GM12878 (cell line): ENCODE measurements at regions not wholly inside any gene's neighbourhood (a gene's known extent, or its start where the extent isn't known, plus 50 kb on each side); places are given as distances from the start of the nearest gene placed in this dataset.

Source experiments
- ATAC-seq: fragments of 200-7000 bp; cut with Tn5 transposase; 3 replicates; pipeline ENCODE4 v1.9.1; 2020; ENCODE audit warnings: mild to moderate bottlenecking, moderate library complexity
- BruUV-seq: library from RNA; stranded (reverse); fragments of 400-500 nt; replicated peaks from 2 replicates; lab custom pipeline; 2021; lab: Mats Ljungman, UMichigan
- CTCF ChIA-PET: fragments of 300-600 bp; sonication (Branson Sonifier 250); formaldehyde crosslinking; extraction: SDS; loops from one replicate; lab custom pipeline; 2021; ENCODE audit warnings: inconsistent platforms; lab: Yijun Ruan, JAX
- POLR2A ChIA-PET: fragments of 350-600 bp; formaldehyde crosslinking; extraction: SDS; loops from one replicate; lab custom pipeline; 2021; ENCODE audit warnings: inconsistent platforms; lab: Charles Lee
- RAD21 ChIA-PET: fragments of 300-600 bp; sonication (Branson Sonifier 250); formaldehyde crosslinking; loops from one replicate; lab custom pipeline; 2023; ENCODE audit warnings: antibody characterized with exemption; ENCODE audit not compliant: unreplicated experiment; lab: Charles Lee
- SMC1A ChIA-PET: fragments of 300-600 bp; sonication (Branson Sonifier 250); formaldehyde crosslinking; loops from one replicate; lab custom pipeline; 2023; ENCODE audit not compliant: unreplicated experiment, uncharacterized antibody; lab: Charles Lee
- DNase-seq: peaks from one replicate; pipeline ENCODE4 v3.0.0-alpha.2; 2011; ENCODE audit warnings: low read depth, low spot score
- FAIRE-seq: peaks from 3 replicates; lab custom pipeline; 2011; peaks lifted over from hg19 to GRCh38; lab: Jason Lieb, UNC
- H2AFZ ChIP-seq: 2 replicates; pipeline ENCODE4 v1.6.0; 2011; ENCODE audit warnings: low read depth, low read length, control low read depth; ENCODE audit not compliant: control insufficient read depth
- H3K27ac ChIP-seq: 2 replicates; pipeline ENCODE4 v1.5.1; 2011; ENCODE audit warnings: control low read depth; ENCODE audit not compliant: control insufficient read depth, insufficient read depth
- H3K27me3 ChIP-seq, 2 experiments: replicated peaks in 1 of 2; 2 replicates each; pipeline versions ENCODE4 v1.6.0 to v1.6.1; 2011; ENCODE audit warnings: low read length in 1 of 2; ENCODE audit not compliant: control insufficient read depth in 2 of 2, insufficient read depth in 2 of 2
- H3K36me3 ChIP-seq, 2 experiments: 2 replicates each; pipeline ENCODE4 v1.5.1; 2011; ENCODE audit warnings: low read length in 1 of 2; ENCODE audit not compliant: control insufficient read depth in 2 of 2, insufficient read depth in 2 of 2
- H3K4me1 ChIP-seq: 2 replicates; pipeline ENCODE4 v1.6.1; 2011; ENCODE audit warnings: mild to moderate bottlenecking, low read length, moderate library complexity, mixed read lengths; ENCODE audit not compliant: control insufficient read depth, insufficient read depth
- H3K4me2 ChIP-seq: 2 replicates; pipeline ENCODE4 v1.6.0; 2011; ENCODE audit warnings: control low read depth; ENCODE audit not compliant: control insufficient read depth, insufficient read depth
- H3K4me3 ChIP-seq: fragments of 200-600 bp; sonication (generic); 2 replicates; pipeline ENCODE4 v1.5.1; 2016
- H3K79me2 ChIP-seq: 2 replicates; pipeline ENCODE4 v1.6.0; 2011; ENCODE audit warnings: low read length; ENCODE audit not compliant: control insufficient read depth, insufficient read depth
- H3K9ac ChIP-seq: 2 replicates; pipeline ENCODE4 v1.8.0; 2011; ENCODE audit warnings: low read length, control low read depth, mixed read lengths; ENCODE audit not compliant: control insufficient read depth, insufficient read depth
- H3K9me3 ChIP-seq: replicated peaks from 3 replicates; pipeline ENCODE4 v1.5.1; 2011; ENCODE audit warnings: mild to moderate bottlenecking, low read length; ENCODE audit not compliant: control insufficient read depth, insufficient read depth
- H4K20me1 ChIP-seq: 2 replicates; pipeline ENCODE4 v1.6.0; 2011; ENCODE audit not compliant: control insufficient read depth, insufficient read depth
- ASH2L ChIP-seq: fragments of 300-600, 200-600 bp; sonication (generic); IDR thresholded peaks from 2 replicates; pipeline ENCODE4 v1.6.1; 2017; ENCODE audit warnings: low read depth, mild to moderate bottlenecking, borderline replicate concordance
- CBX5 ChIP-seq: sonication (generic); IDR thresholded peaks from 2 replicates; pipeline ENCODE4 v1.6.1; 2016; ENCODE audit warnings: low read depth, moderate library complexity, mild to moderate bottlenecking, inconsistent platforms
- CTCF ChIP-seq, 3 experiments: IDR thresholded peaks in 2 of 3; conservative IDR thresholded peaks in 1 of 3; 2 replicates each; pipeline ENCODE4 v1.5.1; 2011; ENCODE audit warnings: low read depth in 3 of 3, low read length in 3 of 3, mild to moderate bottlenecking in 3 of 3, control low read depth in 2 of 3, moderate library complexity in 2 of 3, inconsistent platforms in 1 of 3, mixed read lengths in 1 of 3; ENCODE audit not compliant: control insufficient read depth in 2 of 3, insufficient read depth in 1 of 3; ENCODE audit errors: extremely low read depth in 1 of 3
- EP300 ChIP-seq, 2 experiments: fragments of 150-350 bp in 1 of 2; IDR thresholded peaks; 2 replicates each; pipeline ENCODE4 v1.6.1; 2011 to 2012; ENCODE audit warnings: low read depth in 2 of 2, low read length in 2 of 2, borderline replicate concordance in 1 of 2, improper control_type of control experiment in 1 of 2, inconsistent platforms in 1 of 2; ENCODE audit not compliant: control insufficient read depth in 1 of 2
- EZH2 ChIP-seq: IDR thresholded peaks from 2 replicates; pipeline ENCODE4 v1.6.1; 2012; ENCODE audit warnings: low read depth, mild to moderate bottlenecking, control low read depth, inconsistent platforms, low read length, borderline replicate concordance; ENCODE audit not compliant: control insufficient read depth
- IRF4 ChIP-seq: IDR thresholded peaks from 2 replicates; pipeline ENCODE4 v1.6.1; 2011; ENCODE audit warnings: low read depth, low read length
- MXI1 ChIP-seq: fragments of 150-350 bp; IDR thresholded peaks from 2 replicates; pipeline ENCODE4 v1.6.1; 2011; ENCODE audit warnings: low read depth, mild to moderate bottlenecking, inconsistent platforms, low read length, improper control_type of control experiment
- PAX5 ChIP-seq: IDR thresholded peaks from 2 replicates; pipeline ENCODE4 v1.6.1; 2011; ENCODE audit warnings: low read depth, low read length, borderline replicate concordance
- RAD51 ChIP-seq: fragments of 450-650 bp; IDR thresholded peaks from 2 replicates; pipeline ENCODE4 v1.6.1; 2016; ENCODE audit warnings: moderate library complexity, mild to moderate bottlenecking, inconsistent platforms
- SMAD5 ChIP-seq: IDR thresholded peaks from 2 replicates; pipeline ENCODE4 v1.6.1; 2016; ENCODE audit warnings: antibody characterized with exemption, low read depth
- STAT3 ChIP-seq: IDR thresholded peaks from 2 replicates; pipeline ENCODE4 v1.6.1; 2011; ENCODE audit warnings: low read depth, low read length, improper control_type of control experiment
- YBX1 ChIP-seq: fragments of 450-650 bp; IDR thresholded peaks from 2 replicates; pipeline ENCODE4 v1.6.1; 2016; ENCODE audit warnings: antibody characterized with exemption
- ZSCAN29 ChIP-seq: fragments of 450-650 bp; IDR thresholded peaks from 2 replicates; pipeline ENCODE4 v1.6.1; 2017; ENCODE audit warnings: mild to moderate bottlenecking, moderate library complexity
- ZZZ3 ChIP-seq: IDR thresholded peaks from 2 replicates; pipeline ENCODE4 v1.6.1; 2011; ENCODE audit warnings: low read depth; ENCODE audit not compliant: control insufficient read depth, insufficient read length
- WGBS: methylation state at CpG from one replicate; pipeline ENCODE4 v1.1.6; 2016; ENCODE audit warnings: low lambda C conversion rate; ENCODE audit not compliant: insufficient replicate concordance, insufficient coverage; ENCODE audit errors: missing lambda C conversion rate; 5-methylcytosine and 5-hydroxymethylcytosine counted together
- in situ Hi-C: fragments of 300-500 bp; cut with MboI; formaldehyde crosslinking; loops from 9 replicates; pipeline ENCODE4 v1.14.3; 2018; ENCODE audit warnings: mixed read lengths
- intact Hi-C: fragments of 100-400 bp; cut with micrococcal nuclease; formaldehyde crosslinking; loops from one replicate; pipeline ENCODE4 v1.14.2; 2022; ENCODE audit not compliant: unreplicated experiment
- TF ChIP-seq, protein P1 (sequence below): fragments of 450-650 bp; IDR thresholded peaks from 2 replicates; pipeline ENCODE4 v1.6.1; 2016; ENCODE audit warnings: mild to moderate bottlenecking
- TF ChIP-seq, protein P2 (sequence below): fragments of 450-650 bp; IDR thresholded peaks from 2 replicates; pipeline ENCODE4 v1.6.1; 2017; ENCODE audit warnings: borderline replicate concordance

DNA sequence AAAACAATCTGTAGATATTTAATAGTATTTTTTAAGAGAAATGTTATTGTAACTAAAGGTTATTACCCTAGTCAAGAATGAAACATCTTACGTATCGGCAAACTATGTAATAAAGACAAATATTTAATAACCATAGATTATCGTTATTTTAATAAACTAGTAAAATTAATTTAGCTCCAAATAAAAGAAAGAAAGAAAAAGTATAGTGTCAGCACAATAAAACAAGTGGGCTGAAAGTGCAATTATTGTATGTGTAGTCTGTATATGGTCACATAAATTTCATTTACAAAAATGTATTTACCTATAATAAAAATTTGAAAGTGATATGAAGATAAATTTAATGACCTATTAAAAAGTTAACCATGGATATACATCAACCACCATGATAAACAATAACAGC, 1258.4 kb upstream of the MIR17HG start:
- Histone ChIP-seq H3K4me2 (no peak overlapping the region), H3K4me1 (no peaks in the 10 kb centered on the region), H3K9ac (no peak overlapping the region), H3K27ac (no peak overlapping the region), H3K27me3 (no peaks in the 10 kb centered on the region), H3K79me2 (no peaks in the 10 kb centered on the region), H2AFZ (no peak overlapping the region), H3K4me3 (no peak overlapping the region)
- CTCF ChIA-PET = no interaction called here
- WGBS = 77% methylated on average over 3 of the region's 3 CpGs
- intact Hi-C loops = no loop called here
- BruUV-seq = no TSS peak
- TF ChIP-seq ZZZ3 (no peak), CBX5 (no peak), EZH2 (no peak), IRF4 (no peak), ASH2L (no peak), ZSCAN29 (no peak), CTCF (IDR thresholded peaks at IDR 0.05 in 2 of 3, conservative IDR thresholded peaks at IDR 0.05 in 1 of 3; ENCODE audit: control insufficient read depth in 2 of 3, extremely low read depth in 1 of 3, insufficient read depth in 1 of 3, low read depth in 3 of 3, low read length in 3 of 3) (no peak), SMAD5 (no peak), MXI1 (no peak), EP300 (IDR thresholded peaks at IDR 0.05; ENCODE audit: borderline replicate concordance in 1 of 2, control insufficient read depth in 1 of 2, low read depth in 2 of 2, low read length in 2 of 2) (no peak), PAX5 (no peak), STAT3 (no peak), RAD51 (no peak), YBX1 (no peak)
- TF ChIP-seq, protein P1, sequence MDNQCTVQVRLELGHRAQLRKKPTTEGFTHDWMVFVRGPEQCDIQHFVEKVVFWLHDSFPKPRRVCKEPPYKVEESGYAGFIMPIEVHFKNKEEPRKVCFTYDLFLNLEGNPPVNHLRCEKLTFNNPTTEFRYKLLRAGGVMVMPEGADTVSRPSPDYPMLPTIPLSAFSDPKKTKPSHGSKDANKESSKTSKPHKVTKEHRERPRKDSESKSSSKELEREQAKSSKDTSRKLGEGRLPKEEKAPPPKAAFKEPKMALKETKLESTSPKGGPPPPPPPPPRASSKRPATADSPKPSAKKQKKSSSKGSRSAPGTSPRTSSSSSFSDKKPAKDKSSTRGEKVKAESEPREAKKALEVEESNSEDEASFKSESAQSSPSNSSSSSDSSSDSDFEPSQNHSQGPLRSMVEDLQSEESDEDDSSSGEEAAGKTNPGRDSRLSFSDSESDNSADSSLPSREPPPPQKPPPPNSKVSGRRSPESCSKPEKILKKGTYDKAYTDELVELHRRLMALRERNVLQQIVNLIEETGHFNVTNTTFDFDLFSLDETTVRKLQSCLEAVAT = no peak
- TF ChIP-seq, protein P2, sequence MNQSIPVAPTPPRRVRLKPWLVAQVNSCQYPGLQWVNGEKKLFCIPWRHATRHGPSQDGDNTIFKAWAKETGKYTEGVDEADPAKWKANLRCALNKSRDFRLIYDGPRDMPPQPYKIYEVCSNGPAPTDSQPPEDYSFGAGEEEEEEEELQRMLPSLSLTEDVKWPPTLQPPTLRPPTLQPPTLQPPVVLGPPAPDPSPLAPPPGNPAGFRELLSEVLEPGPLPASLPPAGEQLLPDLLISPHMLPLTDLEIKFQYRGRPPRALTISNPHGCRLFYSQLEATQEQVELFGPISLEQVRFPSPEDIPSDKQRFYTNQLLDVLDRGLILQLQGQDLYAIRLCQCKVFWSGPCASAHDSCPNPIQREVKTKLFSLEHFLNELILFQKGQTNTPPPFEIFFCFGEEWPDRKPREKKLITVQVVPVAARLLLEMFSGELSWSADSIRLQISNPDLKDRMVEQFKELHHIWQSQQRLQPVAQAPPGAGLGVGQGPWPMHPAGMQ = no peak
- TF ChIP-seq, all 136 proteins: peak for 0
- POLR2A ChIA-PET = no interaction called here
- FAIRE-seq (no peak), ATAC-seq (no peak), DNase-seq (no peak)
- SMC1A ChIA-PET = no interaction called here
- H4K20me1 ChIP-seq = no peaks in the 10 kb centered on the region
- no peaks in the 10 kb centered on the region for H3K36me3 ChIP-seq
- H3K9me3 ChIP-seq = no peaks in the 10 kb centered on the region
- RAD21 ChIA-PET = no interaction called here
- in situ Hi-C loops = no loop called here
